Osteoblast (primary cell): ENCODE measurements at regions not wholly inside any gene's neighbourhood (a gene's known extent, or its start where the extent isn't known, plus 50 kb on each side); places are given as distances from the start of the nearest gene placed in this dataset.
A peak's percentile ranks its signal among the peaks of the same experiment; 100 is the strongest.

Source experiments
- DNase-seq: peaks from one replicate; pipeline ENCODE4 v3.0.0; 2011; ENCODE audit warnings: low spot score, mixed read lengths; ENCODE audit not compliant: insufficient read length; ENCODE audit errors: missing footprints
- H2AFZ ChIP-seq: 2 replicates; pipeline ENCODE4 v1.6.0; 2011; ENCODE audit warnings: mild to moderate bottlenecking, low read length
- H3K27ac ChIP-seq: 2 replicates; pipeline ENCODE4 v1.5.1; 2011; ENCODE audit warnings: mild to moderate bottlenecking, low read depth, low read length, moderate library complexity
- H3K27me3 ChIP-seq: 2 replicates; pipeline ENCODE4 v1.6.0; 2012; ENCODE audit warnings: mild to moderate bottlenecking, control low read depth, inconsistent platforms, low read length, moderate library complexity; ENCODE audit not compliant: insufficient read depth
- H3K36me3 ChIP-seq: 2 replicates; pipeline ENCODE4 v1.5.1; 2011; ENCODE audit warnings: mild to moderate bottlenecking, low read length, control low read depth, moderate library complexity; ENCODE audit not compliant: insufficient read depth
- H3K4me1 ChIP-seq: 2 replicates; pipeline ENCODE4 v1.5.1; 2011; ENCODE audit warnings: mild to moderate bottlenecking, low read length, control low read depth, moderate library complexity; ENCODE audit not compliant: insufficient read depth
- H3K4me2 ChIP-seq: 2 replicates; pipeline ENCODE4 v1.6.0; 2011; ENCODE audit warnings: mild to moderate bottlenecking, low read length; ENCODE audit not compliant: insufficient read depth
- H3K4me3 ChIP-seq: fragments of 200-600 bp; sonication (generic); 3 replicates; pipeline ENCODE4 v1.5.1; 2012; ENCODE audit warnings: mild to moderate bottlenecking, low read length, inconsistent platforms; ENCODE audit not compliant: insufficient read depth
- H3K79me2 ChIP-seq: 2 replicates; pipeline ENCODE4 v1.6.0; 2012; ENCODE audit warnings: mild to moderate bottlenecking, low read length, control low read depth, inconsistent platforms; ENCODE audit not compliant: insufficient read depth
- H3K9me3 ChIP-seq: 2 replicates; pipeline ENCODE4 v1.5.1; 2011; ENCODE audit warnings: low read depth, low read length, control low read depth
- H4K20me1 ChIP-seq: 2 replicates; pipeline ENCODE4 v1.6.0; 2012; ENCODE audit warnings: mild to moderate bottlenecking, low read length, control low read depth; ENCODE audit not compliant: insufficient read depth
- TF ChIP-seq, protein P1 (sequence below): IDR thresholded peaks from 2 replicates; pipeline ENCODE4 v1.5.1; 2011; ENCODE audit warnings: mild to moderate bottlenecking, low read depth, low read length, moderate library complexity; ENCODE audit errors: extremely low read depth

DNA sequence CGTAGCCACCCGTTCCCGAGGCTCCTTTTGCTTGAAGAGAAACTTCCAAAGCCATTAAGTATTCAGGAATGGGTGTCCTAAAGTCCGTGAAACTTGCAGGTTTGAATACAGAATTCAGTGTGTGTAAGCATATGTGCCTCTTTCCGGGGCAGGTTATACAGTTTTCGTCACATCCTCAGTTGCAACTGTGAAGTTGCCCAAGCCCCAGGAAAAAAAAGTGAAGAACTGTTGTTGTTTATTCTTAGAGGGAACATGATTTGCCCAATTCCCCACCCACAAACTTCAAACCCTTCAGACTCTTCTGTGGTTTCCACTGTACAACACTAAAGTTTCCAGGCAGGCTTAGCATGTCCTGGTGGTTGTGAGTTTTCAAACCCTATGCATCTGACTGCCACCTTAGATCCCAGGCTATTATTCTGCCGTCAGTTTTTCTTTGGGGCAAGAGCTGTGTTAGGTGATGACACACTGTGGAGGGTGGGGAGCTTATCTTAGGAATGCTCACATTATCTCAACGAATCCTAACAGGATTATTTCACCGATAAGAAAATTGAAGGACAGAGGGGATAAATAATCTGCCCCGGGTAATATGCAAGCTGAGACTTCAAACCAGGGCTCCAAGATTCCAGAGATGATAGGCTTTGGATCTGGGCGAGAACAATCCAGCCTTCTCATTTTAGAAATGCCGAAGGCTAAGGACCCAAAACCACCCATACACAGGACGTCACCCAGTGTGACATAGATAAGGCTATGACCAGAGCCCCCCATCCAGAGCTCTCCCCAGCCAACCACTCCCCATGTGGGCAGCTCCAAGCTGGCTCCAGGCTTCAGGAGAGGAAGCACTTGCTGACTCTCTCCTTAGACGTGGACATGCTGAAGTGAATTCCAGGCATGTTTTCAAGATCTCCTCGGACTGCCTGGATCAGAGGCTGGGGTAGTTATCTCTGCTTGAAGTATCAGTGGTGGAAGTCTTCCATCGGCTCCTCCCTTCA lies 81.7 kb upstream of the AFDN start:
- H3K4me3 ChIP-seq: no peak overlapping the region
- no peaks in the 10 kb centered on the region for H3K9me3 ChIP-seq
- H4K20me1 ChIP-seq: no peaks in the 10 kb centered on the region
- peak; percentile 56 for DNase-seq
- H3K79me2 ChIP-seq: no peaks in the 10 kb centered on the region
- H3K27ac ChIP-seq: no peak overlapping the region
- H3K4me1 ChIP-seq: no peaks in the 10 kb centered on the region
- TF ChIP-seq, protein P1, sequence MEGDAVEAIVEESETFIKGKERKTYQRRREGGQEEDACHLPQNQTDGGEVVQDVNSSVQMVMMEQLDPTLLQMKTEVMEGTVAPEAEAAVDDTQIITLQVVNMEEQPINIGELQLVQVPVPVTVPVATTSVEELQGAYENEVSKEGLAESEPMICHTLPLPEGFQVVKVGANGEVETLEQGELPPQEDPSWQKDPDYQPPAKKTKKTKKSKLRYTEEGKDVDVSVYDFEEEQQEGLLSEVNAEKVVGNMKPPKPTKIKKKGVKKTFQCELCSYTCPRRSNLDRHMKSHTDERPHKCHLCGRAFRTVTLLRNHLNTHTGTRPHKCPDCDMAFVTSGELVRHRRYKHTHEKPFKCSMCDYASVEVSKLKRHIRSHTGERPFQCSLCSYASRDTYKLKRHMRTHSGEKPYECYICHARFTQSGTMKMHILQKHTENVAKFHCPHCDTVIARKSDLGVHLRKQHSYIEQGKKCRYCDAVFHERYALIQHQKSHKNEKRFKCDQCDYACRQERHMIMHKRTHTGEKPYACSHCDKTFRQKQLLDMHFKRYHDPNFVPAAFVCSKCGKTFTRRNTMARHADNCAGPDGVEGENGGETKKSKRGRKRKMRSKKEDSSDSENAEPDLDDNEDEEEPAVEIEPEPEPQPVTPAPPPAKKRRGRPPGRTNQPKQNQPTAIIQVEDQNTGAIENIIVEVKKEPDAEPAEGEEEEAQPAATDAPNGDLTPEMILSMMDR: no peak
- H3K4me2 ChIP-seq: no peak overlapping the region
- no peaks in the 10 kb centered on the region for H3K36me3 ChIP-seq
- H2AFZ ChIP-seq: no peak overlapping the region
- H3K27me3 ChIP-seq: no peaks in the 10 kb centered on the region

DNA sequence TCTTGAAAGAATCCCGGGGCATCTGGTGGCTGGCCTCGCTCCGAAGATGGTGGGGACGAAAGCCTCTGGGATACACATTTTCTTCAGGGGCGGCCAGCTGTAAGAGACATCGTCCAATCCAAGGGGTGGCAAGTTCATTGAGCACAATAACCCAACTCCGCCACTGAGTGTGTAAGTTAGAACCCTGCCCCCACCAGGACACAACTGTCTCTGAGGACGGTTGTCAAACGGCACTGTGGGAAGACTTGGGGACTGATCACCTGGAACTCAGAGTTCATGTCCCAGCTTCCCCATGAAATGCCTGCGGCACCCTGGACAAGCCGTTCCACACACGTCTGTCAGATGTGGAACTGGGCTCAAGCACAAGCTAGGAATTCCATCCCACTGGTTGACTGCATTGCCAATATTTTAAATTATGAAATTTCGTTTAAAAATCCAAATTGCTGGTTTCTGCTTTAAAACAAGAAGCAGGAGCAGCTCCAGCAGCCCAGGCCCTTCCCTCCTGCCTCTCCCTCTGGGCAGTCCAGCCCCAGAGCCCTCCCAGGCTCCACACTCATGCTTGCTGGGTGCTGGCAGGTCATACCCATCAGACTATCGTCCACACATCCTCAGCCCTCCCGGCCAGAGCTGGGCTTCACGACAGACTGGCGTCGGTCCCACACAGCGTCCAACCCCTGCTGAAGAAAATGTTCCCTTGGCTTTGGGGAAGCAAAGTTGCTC lies 80.9 kb upstream of the AFDN start:
- DNase-seq: peak; percentile 49
- Histone ChIP-seq H3K27me3 (no peaks in the 10 kb centered on the region), H3K4me3 (no peak overlapping the region), H3K4me2 (no peak overlapping the region), H3K4me1 (no peaks in the 10 kb centered on the region), H3K9me3 (no peaks in the 10 kb centered on the region), H3K27ac (no peak overlapping the region), H2AFZ (no peak overlapping the region), H3K79me2 (no peaks in the 10 kb centered on the region), H3K36me3 (no peaks in the 10 kb centered on the region), H4K20me1 (no peaks in the 10 kb centered on the region)
- TF ChIP-seq, protein P1: no peak

DNA sequence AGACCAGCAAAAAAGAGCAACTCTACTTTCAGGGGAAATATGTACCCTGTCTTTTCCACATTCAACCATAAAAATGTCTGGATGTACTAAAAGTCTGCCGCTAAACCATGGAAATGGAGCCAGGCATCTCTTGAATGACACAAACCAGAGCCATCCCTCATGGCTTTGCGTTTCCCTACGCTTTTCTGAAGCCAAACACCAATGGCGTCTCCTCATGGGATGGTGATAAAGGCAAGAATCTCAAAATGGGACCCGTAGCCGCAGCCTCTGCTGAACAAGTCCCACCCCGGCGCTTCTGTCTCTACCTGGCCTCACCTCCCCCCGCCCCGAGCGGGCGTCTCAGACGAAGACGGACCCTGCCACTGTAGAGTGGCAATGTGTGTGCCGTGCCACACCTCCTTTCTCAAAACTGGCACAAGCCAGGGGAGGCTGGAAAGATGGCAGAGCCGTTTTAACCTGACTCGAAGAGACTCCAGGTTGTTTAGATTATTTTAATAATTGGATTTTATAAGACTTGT lies 80.3 kb upstream of the AFDN start:
- H3K36me3 ChIP-seq: no peaks in the 10 kb centered on the region
- H3K27ac ChIP-seq: no peak overlapping the region
- H3K79me2 ChIP-seq: no peaks in the 10 kb centered on the region
- TF ChIP-seq, protein P1: no peak
- no peaks in the 10 kb centered on the region for H4K20me1 ChIP-seq
- H3K4me3 ChIP-seq: no peak overlapping the region
- no peak overlapping the region for H3K4me2 ChIP-seq
- DNase-seq: peak; percentile 21
- no peaks in the 10 kb centered on the region for H3K4me1 ChIP-seq
- no peaks in the 10 kb centered on the region for H3K27me3 ChIP-seq
- H2AFZ ChIP-seq: no peak overlapping the region
- no peaks in the 10 kb centered on the region for H3K9me3 ChIP-seq

DNA sequence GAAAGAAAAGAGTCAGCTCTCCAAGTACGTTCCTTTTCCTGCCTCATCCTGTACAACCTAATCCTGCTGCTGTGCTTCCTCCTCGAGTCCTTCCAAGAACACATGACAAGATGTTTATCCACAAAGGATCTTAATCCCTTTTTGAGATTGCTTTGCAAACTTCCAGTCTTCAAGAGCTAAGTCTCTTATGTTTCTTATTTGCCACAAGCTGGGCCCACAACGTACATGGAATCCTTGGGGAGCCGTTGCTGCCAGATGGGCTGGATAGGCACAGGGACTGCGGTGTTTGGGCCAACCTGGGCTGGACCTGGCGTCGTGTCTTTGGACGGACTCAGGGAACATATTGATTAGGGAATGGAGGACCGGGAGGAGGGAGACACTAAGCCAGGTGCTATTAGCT lies 79.7 kb upstream of the AFDN start:
- Histone ChIP-seq H4K20me1 (no peaks in the 10 kb centered on the region), H3K79me2 (no peaks in the 10 kb centered on the region), H3K27ac (no peak overlapping the region), H3K4me1 (no peaks in the 10 kb centered on the region), H3K4me2 (no peak overlapping the region), H3K27me3 (no peaks in the 10 kb centered on the region), H3K36me3 (no peaks in the 10 kb centered on the region), H3K9me3 (no peaks in the 10 kb centered on the region), H3K4me3 (no peak overlapping the region), H2AFZ (no peak overlapping the region)
- TF ChIP-seq, protein P1: no peak
- peak; percentile 25 for DNase-seq
